Lower leg skin (tissue), 4 donors: ENCODE measurements at regions not wholly inside any gene's neighbourhood (a gene's known extent, or its start where the extent isn't known, plus 50 kb on each side); places are given as distances from the start of the nearest gene placed in this dataset.

Experiments used
- DNase-seq, 2 donors: peaks; one replicate each; pipeline ENCODE4 v3.0.0-alpha.2; 2019; ENCODE audit warnings: low spot score in 2 of 2
- H3K4me3 ChIP-seq: fragments of 200-600 bp; sonication (generic); 2 replicates; pipeline ENCODE4 v1.5.1; 2017; ENCODE audit warnings: mild to moderate bottlenecking, low read depth; ENCODE audit not compliant: poor library complexity, severe bottlenecking
- POLR2A ChIP-seq, 2 donors: fragments of 450-650 bp; IDR thresholded peaks; one replicate each; pipeline ENCODE4 v1.6.1; 2016 to 2017; ENCODE audit warnings: antibody characterized with exemption in 2 of 2, mild to moderate bottlenecking in 1 of 2, moderate library complexity in 1 of 2
- WGBS, 2 donors: methylation state at CpG; one replicate each; pipeline ENCODE4 v1.1.5; 2018; 5-methylcytosine and 5-hydroxymethylcytosine counted together
- intact Hi-C: fragments of 100-400 bp; cut with DNase I; formaldehyde crosslinking; loops from one replicate; pipeline ENCODE4 v1.15.0; 2023; ENCODE audit warnings: low total_unique reads
- TF ChIP-seq, protein P1 (sequence below), 3 donors: fragments of 450-650 bp; IDR thresholded peaks; one replicate each; pipeline ENCODE4 v1.5.1; 2016; ENCODE audit warnings: antibody characterized with exemption in 3 of 3, mild to moderate bottlenecking in 3 of 3, moderate library complexity in 2 of 3

DNA sequence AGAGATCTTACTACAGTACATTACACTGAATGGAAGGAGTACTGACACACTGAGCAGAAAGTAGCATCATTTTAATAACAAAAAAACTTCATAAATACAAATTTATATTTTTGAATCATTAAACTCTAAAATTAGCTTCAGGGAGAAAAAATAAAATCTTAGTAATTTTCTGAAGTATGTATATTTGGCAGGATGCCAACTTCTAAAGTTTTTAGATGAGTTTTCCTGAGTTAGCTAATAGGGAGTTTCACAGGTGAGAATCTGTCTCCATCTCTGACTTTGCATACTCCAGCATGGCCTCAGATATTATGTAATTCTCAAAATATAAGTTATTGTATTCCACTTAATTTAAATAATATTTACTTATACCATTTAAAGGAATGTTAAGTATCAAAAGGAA is 673.2 kb upstream of the PCDH15 start:
- DNase-seq = no peak
- intact Hi-C loops = no loop called here
- TF ChIP-seq, protein P1, sequence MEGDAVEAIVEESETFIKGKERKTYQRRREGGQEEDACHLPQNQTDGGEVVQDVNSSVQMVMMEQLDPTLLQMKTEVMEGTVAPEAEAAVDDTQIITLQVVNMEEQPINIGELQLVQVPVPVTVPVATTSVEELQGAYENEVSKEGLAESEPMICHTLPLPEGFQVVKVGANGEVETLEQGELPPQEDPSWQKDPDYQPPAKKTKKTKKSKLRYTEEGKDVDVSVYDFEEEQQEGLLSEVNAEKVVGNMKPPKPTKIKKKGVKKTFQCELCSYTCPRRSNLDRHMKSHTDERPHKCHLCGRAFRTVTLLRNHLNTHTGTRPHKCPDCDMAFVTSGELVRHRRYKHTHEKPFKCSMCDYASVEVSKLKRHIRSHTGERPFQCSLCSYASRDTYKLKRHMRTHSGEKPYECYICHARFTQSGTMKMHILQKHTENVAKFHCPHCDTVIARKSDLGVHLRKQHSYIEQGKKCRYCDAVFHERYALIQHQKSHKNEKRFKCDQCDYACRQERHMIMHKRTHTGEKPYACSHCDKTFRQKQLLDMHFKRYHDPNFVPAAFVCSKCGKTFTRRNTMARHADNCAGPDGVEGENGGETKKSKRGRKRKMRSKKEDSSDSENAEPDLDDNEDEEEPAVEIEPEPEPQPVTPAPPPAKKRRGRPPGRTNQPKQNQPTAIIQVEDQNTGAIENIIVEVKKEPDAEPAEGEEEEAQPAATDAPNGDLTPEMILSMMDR (IDR thresholded peaks at IDR 0.05) = no peak
- TF ChIP-seq POLR2A (IDR thresholded peaks at IDR 0.05) = no peak
- no peak overlapping the region for H3K4me3 ChIP-seq

DNA sequence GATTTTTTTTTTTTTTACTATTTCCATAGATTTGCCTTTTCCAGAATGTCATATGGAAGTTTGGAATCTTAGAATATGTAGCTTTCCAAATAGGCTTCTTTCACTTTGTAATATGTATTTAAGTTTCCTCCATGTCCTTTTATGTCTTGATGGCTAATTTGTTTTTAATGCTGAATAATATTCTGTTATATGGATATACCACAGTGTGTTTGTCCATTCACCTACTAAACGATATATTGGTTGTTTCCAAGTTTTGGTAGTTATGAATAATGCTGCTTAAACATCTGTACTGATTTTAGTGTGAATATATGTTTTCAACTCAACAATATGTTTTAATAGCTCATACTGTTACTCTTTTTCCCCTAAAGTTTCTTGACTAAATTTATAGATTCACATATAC is 669.8 kb upstream of the PCDH15 start:
- DNase-seq = no peak
- WGBS, 2 donors = 83 to 88% methylated on average over 1 of the region's 1 CpG
- no peak for TF ChIP-seq POLR2A (IDR thresholded peaks at IDR 0.05)
- TF ChIP-seq, protein P1 (IDR thresholded peaks at IDR 0.05) = no peak
- H3K4me3 ChIP-seq = no peak overlapping the region
- intact Hi-C loops = no loop called here

DNA sequence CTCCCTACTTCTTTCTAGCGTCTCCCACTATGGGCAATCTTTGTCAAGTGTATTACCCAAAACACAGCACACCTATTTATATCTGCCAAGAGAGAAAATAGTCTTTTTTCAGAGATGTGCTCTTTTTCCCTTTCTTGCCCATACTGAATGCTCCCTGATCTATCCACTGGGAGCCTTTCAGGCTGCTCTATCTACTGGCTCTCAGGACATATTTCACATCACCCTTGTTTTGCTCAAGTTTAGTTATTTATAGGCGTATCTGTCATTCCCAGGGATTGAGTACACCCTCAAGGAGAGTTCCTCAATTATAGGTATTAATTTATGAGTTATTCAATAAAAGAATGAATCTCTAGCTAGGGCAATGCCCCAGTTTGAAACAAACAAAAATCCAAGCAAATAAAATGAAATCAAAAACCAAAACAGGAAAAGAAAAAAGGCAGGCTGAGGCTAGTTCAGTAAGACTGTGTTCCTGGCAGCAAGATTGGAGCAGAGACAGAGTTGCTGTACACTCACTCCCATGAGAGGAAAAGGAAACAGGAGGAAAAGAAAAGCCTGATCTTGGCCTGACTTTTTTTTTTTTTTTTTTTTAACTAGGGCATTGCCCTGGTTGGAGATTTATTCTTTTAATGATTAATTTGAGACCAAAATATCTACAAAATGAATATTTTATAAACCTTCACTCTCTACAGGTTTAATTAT is 665.9 kb upstream of the PCDH15 start:
- intact Hi-C loops = no loop called here
- TF ChIP-seq, protein P1 (IDR thresholded peaks at IDR 0.05) = no peak
- TF ChIP-seq POLR2A (IDR thresholded peaks at IDR 0.05) = no peak
- 43 to 46% methylated on average over 2 of the region's 2 CpGs for whole genome bisulfite sequencing, 2 donors
- DNase-seq = no peak
- no peak overlapping the region for H3K4me3 ChIP-seq

DNA sequence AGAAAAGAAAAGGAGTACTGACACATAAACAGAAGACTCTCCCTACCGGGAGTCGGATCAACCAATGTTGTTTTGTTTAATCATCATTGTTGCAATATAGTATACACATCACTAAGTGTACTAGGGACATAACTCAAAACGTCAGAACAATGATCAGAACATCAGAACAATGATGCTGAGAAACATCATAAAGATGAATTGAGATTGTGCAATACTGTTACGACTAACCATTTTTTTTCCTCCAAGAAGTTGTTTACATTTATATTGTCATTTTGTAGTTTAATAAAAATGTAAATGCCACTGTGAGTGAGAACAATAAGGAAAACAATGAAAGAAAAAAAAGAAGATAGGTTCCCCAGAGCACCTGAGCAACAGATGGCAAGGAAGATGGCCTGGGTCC is 663.1 kb upstream of the PCDH15 start:
- intact Hi-C loops = no loop called here
- WGBS, 2 donors = 79 to 80% methylated on average over 4 of the region's 4 CpGs
- TF ChIP-seq, protein P1 (IDR thresholded peaks at IDR 0.05) = no peak
- TF ChIP-seq POLR2A (IDR thresholded peaks at IDR 0.05) = no peak

DNA sequence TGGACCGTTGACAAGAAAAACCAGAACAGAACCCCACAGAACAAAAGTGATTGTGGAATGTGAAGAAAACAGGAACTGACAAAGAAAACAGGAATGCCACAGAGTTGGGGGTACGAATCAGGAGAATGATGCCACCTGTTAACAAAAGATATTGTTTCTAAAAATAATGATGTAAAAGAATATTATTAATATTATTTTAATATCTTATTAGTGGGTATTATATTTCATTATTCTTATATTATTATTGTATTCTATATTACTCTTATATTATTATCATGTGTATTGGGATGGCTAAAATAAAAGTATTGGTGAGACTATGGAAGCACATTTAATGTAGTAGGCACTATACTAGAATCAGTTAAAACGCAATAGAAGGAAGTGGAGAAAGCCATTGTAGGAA is 659.0 kb upstream of the PCDH15 start:
- DNase-seq = no peak
- TF ChIP-seq, protein P1 (IDR thresholded peaks at IDR 0.05) = no peak
- TF ChIP-seq POLR2A (IDR thresholded peaks at IDR 0.05) = no peak
- no peak overlapping the region for H3K4me3 ChIP-seq
- 85 to 87% methylated on average over 3 of the region's 3 CpGs for WGBS, 2 donors
- intact Hi-C loops = no loop called here

More for the DNA sequence above, 663.1 kb upstream of the PCDH15 start:
- H3K4me3 ChIP-seq = no peak overlapping the region
- DNase-seq = no peak

DNA sequence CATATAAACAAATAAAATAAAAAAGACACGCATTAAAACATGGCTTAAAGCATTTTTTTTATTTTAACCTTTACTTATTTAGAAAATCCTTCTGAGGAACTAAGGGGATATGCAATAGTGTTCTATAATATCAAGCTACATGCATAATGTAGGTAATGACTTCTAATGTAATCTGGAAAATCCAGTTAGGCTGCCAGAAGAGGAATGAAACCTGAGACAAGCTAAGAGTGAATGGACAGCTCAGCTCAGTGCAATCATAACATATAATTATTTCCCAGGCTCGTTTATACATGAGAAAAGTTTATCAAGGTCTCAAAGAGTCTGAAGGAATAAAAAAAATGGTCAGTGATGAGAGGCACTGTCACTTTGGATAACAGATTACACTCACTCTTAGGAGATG is 649.0 kb upstream of the PCDH15 start:
- WGBS, 2 donors = 41% methylated on average over 2 of the region's 2 CpGs
- TF ChIP-seq POLR2A (IDR thresholded peaks at IDR 0.05) = no peak
- TF ChIP-seq, protein P1 (IDR thresholded peaks at IDR 0.05) = no peak
- H3K4me3 ChIP-seq = no peak overlapping the region
- DNase-seq = no peak
- intact Hi-C loops = no loop called here
